UCSD-AML1 (cell line): ENCODE measurements at regions not wholly inside any gene's neighbourhood (a gene's known extent, or its start where the extent isn't known, plus 50 kb on each side); places are given as distances from the start of the nearest gene placed in this dataset.
A peak's percentile ranks its signal among the peaks of the same experiment; 100 is the strongest.

Source experiments
- DNase-seq: peaks from one replicate; lab custom pipeline; 2025; ENCODE audit not compliant: unreplicated experiment; lab: John Stamatoyannopoulos, UW

GRCh38 chrX:57204306-57204705 is 67.1 kb upstream of the SPIN2A start:
- no peak for DNase-seq

GRCh38 chrX:57211906-57212305 is 74.6 kb upstream of the FAAH2 start:
- no peak for DNase-seq

DNA sequence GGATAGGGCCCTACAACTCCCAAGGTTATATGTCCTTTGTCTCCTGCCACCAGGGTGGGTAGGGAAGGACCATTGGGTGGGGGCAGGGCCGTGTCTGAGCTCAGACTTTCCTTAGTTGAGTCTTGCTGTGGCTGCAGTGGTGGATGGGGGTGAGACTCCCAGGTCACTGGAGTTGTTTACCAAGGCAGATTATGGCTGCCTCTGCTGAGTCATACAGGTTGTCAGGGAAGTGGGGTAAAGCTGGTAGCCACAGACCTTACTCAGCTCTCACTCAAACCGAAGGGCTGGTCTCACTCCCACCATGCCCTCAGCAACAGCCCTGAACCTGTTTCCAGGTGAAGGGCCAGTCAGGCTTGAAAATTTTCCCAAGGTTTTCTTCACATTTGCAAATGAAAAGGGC is 58.8 kb upstream of the FAAH2 start:
- peak; percentile 20 for DNase-seq

DNA sequence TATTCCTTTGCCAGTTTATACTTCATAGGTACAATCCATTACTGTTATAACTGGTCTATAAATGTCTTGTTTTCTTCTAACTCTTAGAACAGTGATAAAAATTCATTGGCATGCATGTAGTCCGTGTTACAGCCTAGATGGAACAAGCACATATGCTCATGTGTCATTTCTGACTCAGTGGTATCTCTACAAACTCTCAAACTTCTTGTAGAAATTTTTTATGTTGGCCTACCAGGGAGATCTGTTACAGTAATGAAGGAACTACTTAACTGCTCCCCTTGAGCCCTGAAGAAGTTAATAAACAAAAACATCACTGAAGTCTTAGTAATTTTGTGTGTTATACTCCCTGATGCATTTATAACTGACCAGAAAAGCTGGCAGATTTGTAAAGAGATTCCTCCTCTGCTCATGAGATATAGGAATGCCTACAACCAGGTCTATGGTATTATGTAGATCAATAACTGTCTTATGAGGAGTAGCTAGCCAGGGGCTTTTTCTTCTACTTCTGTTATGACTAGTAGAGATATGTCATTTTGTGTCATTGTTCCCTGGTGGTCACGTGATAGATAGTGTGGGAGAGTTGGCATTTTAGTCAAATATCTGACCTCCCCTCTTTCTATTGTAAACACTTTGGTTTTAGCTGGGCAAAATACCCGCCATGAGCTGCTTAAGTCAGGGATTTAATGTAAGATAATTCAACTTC is 53.7 kb upstream of the FAAH2 start:
- no peak for DNase-seq
